ENCODE measurements at regions not wholly inside any gene's neighbourhood (a gene's known extent, or its start where the extent isn't known, plus 50 kb on each side); places are given as distances from the start of the nearest gene placed in this dataset.

DNA sequence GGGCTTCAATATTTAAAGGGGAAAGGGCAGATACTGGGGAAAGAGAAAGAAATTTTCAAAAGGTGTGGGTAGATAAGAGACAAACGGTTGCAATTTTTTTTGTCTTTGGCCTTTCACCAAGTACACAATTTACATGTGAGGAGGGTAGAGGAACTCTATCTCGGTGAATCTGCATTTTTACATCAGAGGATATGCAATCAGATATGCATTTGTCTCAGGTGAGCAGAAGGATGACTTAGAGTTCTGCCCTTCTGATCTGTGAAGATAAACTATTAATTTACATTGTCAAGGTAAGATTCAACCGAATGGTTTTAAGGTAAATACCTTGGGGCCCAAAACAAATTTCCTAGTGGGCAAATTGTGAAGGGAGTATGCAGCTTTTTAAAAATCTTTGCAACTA is 169.9 kb downstream of the COX18 start:
- no peak for DNase-seq (ENCODE audit: extremely low spot score)
- ChIA-PET POLR2A (interaction anchor here (0.6 kb wide), 1 partner anchor 195 kb away, joined by 3 read pairs; no protein-coding TSS in a partner anchor), CTCF (no interaction called here)
- TF ChIP-seq TARDBP (IDR thresholded peaks at IDR 0.05) (no peak), FOXA1 (IDR thresholded peaks at IDR 0.05) (no peak), ELF4 (IDR thresholded peaks at IDR 0.05) (no peak)

DNA sequence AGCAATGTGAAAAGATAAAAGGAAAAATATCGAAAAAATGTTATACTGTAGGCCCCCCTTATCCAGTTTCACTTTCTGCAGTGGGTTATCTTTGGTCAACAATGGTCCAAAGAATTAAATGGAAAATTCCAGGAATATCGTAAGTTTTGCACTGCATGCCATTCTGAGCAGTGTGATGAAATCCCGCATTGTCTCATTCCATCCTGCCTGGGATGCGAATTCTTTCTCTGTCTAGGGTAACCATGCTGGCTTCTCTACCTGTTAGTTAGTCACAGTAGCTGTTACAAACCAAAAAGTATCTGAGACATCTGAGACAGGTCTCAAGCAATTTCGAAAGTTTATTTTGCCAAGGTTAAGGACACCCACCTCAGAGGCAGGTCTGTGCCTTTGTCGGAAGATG is 170.3 kb downstream of the COX18 start:
- no peak for TF ChIP-seq ZNF384 (IDR thresholded peaks at IDR 0.05)
- no peak for TF ChIP-seq L3MBTL2 (conservative IDR thresholded peaks at IDR 0.05)
- TF ChIP-seq TARDBP (IDR thresholded peaks at IDR 0.05), result no peak
- no peak for TF ChIP-seq HDGF (IDR thresholded peaks at IDR 0.05; ENCODE audit: borderline replicate concordance)
- TF ChIP-seq CTBP1 (IDR thresholded peaks at IDR 0.05; ENCODE audit: borderline replicate concordance), result no peak
- TF ChIP-seq FOXM1 (IDR thresholded peaks at IDR 0.05; ENCODE audit: borderline replicate concordance), result no peak
- TF ChIP-seq BHLHE40 (IDR thresholded peaks at IDR 0.05; ENCODE audit: borderline replicate concordance), result no peak
- no peak for TF ChIP-seq PKNOX1 (IDR thresholded peaks at IDR 0.05)
- TF ChIP-seq FOXK2 (IDR thresholded peaks at IDR 0.05), result no peak
- TF ChIP-seq ELF4 (IDR thresholded peaks at IDR 0.05), result no peak
- TF ChIP-seq FOXA1 (IDR thresholded peaks at IDR 0.05), result no peak
- no peak for TF ChIP-seq SP1 (IDR thresholded peaks at IDR 0.05)
- no peak for TF ChIP-seq ARNT (IDR thresholded peaks at IDR 0.05)
- no peak for TF ChIP-seq LEF1 (IDR thresholded peaks at IDR 0.05; ENCODE audit: borderline replicate concordance)
- no peak for TF ChIP-seq NFRKB (IDR thresholded peaks at IDR 0.05)
- no peak for TF ChIP-seq SUZ12 (IDR thresholded peaks at IDR 0.05)
- POLR2A ChIA-PET, result no interaction called here
- CTCF ChIA-PET, result no interaction called here
- DNase-seq (ENCODE audit: extremely low spot score), result no peak

DNA sequence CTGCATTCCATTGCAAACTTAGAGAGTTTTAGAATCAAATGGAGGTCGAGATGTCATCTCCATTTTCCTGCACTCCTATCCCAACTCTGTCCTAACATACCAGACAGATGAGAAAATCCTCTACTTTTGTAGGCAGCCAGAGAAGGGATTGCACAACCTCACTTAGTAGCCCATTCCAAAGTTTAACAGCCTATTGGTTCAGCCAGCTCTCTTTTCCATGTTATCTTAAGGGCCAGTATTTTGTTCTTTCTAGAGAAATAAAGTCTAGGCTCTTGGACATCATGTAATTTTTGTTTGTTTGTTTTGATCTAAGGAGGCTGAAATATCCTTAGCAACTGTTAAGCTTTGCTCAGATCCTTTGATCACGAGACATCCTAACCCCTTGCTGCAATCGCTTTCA is 173.0 kb downstream of the COX18 start:
- CTCF ChIA-PET, result no interaction called here
- TF ChIP-seq FOXK2 (IDR thresholded peaks at IDR 0.05), result no peak
- TF ChIP-seq TARDBP (IDR thresholded peaks at IDR 0.05), result no peak
- no peak for TF ChIP-seq BHLHE40 (IDR thresholded peaks at IDR 0.05; ENCODE audit: borderline replicate concordance)
- TF ChIP-seq PKNOX1 (IDR thresholded peaks at IDR 0.05), result no peak
- no peak for TF ChIP-seq FOXM1 (IDR thresholded peaks at IDR 0.05; ENCODE audit: borderline replicate concordance)
- no peak for TF ChIP-seq ZNF384 (IDR thresholded peaks at IDR 0.05)
- no peak for TF ChIP-seq CTBP1 (IDR thresholded peaks at IDR 0.05; ENCODE audit: borderline replicate concordance)
- no peak for TF ChIP-seq NFRKB (IDR thresholded peaks at IDR 0.05)
- no peak for TF ChIP-seq ELF4 (IDR thresholded peaks at IDR 0.05)
- no peak for TF ChIP-seq HDGF (IDR thresholded peaks at IDR 0.05; ENCODE audit: borderline replicate concordance)
- POLR2A ChIA-PET, result no interaction called here
- DNase-seq (ENCODE audit: extremely low spot score), result no peak

DNA sequence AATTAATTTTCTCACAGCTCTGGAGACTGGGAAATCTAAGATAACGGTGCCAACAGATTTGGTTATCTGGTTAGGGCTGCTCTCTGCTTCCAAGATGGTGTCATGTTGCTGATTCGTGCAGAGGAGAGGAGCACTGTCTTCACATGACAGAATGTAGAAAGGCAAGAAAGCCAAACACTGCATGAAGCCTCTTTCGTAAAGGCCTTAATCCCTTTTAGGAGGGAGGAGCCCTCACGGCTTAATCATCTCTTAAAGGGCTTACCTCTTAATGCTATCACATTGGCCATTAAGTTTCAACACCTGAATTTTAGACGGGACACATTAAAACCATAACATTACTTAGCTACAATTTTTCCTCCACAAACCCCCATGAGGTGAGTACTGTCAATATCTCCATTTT is 174.1 kb downstream of the COX18 start:
- POLR2A ChIA-PET, result no interaction called here
- CTCF ChIA-PET, result no interaction called here

DNA sequence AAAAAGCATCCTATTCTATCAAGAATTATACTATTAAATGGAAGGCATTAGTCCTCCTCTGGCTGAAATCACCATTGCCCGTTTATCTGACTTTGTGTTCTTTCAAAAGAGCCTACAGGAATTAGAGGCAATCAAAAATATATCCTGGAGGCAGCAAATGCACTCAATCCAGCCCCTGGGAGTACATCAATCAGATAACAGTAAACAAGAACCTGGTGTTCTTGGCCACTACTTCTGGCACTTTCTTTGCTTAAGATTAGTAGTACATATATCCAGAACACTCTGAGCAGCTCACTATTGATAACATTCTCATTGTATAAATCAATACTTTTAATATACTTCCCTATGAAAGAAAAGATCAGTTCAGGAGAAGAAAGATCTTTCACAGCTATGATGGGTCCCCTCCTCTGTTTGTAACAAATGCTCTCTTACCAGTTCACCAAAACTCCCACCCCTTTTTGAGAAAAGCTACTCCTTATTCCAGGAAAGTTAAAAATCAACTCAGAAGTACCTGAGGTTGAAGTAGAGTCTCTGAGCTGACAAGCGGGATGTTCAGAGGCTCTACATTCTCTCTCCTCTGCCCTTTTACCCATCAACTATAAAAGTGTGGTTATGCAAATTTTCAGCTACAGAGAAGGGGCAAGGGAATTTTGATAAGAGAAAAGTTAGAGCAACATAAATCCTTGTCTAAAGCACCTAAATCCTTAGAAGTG is 176.0 kb downstream of the COX18 start:
- DNase-seq (ENCODE audit: extremely low spot score), result no peak
- TF ChIP-seq NFRKB (IDR thresholded peaks at IDR 0.05), result no peak
- TF ChIP-seq SUZ12 (IDR thresholded peaks at IDR 0.05), result no peak
- no peak for TF ChIP-seq FOXM1 (IDR thresholded peaks at IDR 0.05; ENCODE audit: borderline replicate concordance)
- no peak for TF ChIP-seq HDGF (IDR thresholded peaks at IDR 0.05; ENCODE audit: borderline replicate concordance)
- no peak for TF ChIP-seq LEF1 (IDR thresholded peaks at IDR 0.05; ENCODE audit: borderline replicate concordance)
- no peak for TF ChIP-seq ARNT (IDR thresholded peaks at IDR 0.05)
- no peak for TF ChIP-seq PKNOX1 (IDR thresholded peaks at IDR 0.05)
- TF ChIP-seq SP1 (IDR thresholded peaks at IDR 0.05), result no peak
- TF ChIP-seq L3MBTL2 (conservative IDR thresholded peaks at IDR 0.05), result no peak
- TF ChIP-seq ZNF384 (IDR thresholded peaks at IDR 0.05), result no peak
- no peak for TF ChIP-seq FOXK2 (IDR thresholded peaks at IDR 0.05)
- TF ChIP-seq BHLHE40 (IDR thresholded peaks at IDR 0.05; ENCODE audit: borderline replicate concordance), result no peak
- no peak for TF ChIP-seq FOXA1 (IDR thresholded peaks at IDR 0.05)
- no peak for TF ChIP-seq CTBP1 (IDR thresholded peaks at IDR 0.05; ENCODE audit: borderline replicate concordance)
- TF ChIP-seq TARDBP (IDR thresholded peaks at IDR 0.05), result no peak
- TF ChIP-seq ELF4 (IDR thresholded peaks at IDR 0.05), result no peak
- CTCF ChIA-PET, result no interaction called here
- POLR2A ChIA-PET, result no interaction called here

More for the DNA sequence above, 174.1 kb downstream of the COX18 start:
- DNase-seq (ENCODE audit: extremely low spot score), result no peak
- TF ChIP-seq BHLHE40 (IDR thresholded peaks at IDR 0.05; ENCODE audit: borderline replicate concordance) (no peak), ARNT (IDR thresholded peaks at IDR 0.05) (no peak), SUZ12 (IDR thresholded peaks at IDR 0.05) (no peak), NFRKB (IDR thresholded peaks at IDR 0.05) (no peak), FOXA1 (IDR thresholded peaks at IDR 0.05) (no peak), TARDBP (IDR thresholded peaks at IDR 0.05) (no peak), FOXM1 (IDR thresholded peaks at IDR 0.05; ENCODE audit: borderline replicate concordance) (no peak), CTBP1 (IDR thresholded peaks at IDR 0.05; ENCODE audit: borderline replicate concordance) (no peak), LEF1 (IDR thresholded peaks at IDR 0.05; ENCODE audit: borderline replicate concordance) (no peak), FOXK2 (IDR thresholded peaks at IDR 0.05) (no peak), ZNF384 (IDR thresholded peaks at IDR 0.05) (no peak), PKNOX1 (IDR thresholded peaks at IDR 0.05) (no peak), ELF4 (IDR thresholded peaks at IDR 0.05) (no peak), SP1 (IDR thresholded peaks at IDR 0.05) (no peak), HDGF (IDR thresholded peaks at IDR 0.05; ENCODE audit: borderline replicate concordance) (no peak), L3MBTL2 (conservative IDR thresholded peaks at IDR 0.05) (no peak)
